ENCODE measurements at regions not wholly inside any gene's neighbourhood (a gene's known extent, or its start where the extent isn't known, plus 50 kb on each side); places are given as distances from the start of the nearest gene placed in this dataset.

DNA sequence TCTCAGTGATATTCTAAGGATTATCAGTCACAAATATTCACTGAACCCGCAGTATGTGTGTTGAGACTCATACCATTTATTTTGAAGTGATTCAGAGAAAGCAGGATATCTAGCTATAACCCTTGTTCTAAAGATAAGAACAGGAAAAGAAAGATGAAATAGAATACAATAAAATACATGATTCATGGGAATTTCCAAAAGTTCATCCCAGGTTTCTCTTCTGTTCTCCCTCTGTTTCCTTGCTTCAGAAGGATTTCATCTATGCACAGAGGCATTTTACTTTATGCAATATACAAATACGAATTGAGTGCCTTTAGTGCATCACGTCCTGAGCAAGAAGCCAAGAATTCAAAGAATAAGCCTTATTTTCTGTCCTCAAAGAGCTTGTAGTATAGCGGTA lies 274.4 kb upstream of the GPC6 start:
- TF ChIP-seq, protein P1, sequence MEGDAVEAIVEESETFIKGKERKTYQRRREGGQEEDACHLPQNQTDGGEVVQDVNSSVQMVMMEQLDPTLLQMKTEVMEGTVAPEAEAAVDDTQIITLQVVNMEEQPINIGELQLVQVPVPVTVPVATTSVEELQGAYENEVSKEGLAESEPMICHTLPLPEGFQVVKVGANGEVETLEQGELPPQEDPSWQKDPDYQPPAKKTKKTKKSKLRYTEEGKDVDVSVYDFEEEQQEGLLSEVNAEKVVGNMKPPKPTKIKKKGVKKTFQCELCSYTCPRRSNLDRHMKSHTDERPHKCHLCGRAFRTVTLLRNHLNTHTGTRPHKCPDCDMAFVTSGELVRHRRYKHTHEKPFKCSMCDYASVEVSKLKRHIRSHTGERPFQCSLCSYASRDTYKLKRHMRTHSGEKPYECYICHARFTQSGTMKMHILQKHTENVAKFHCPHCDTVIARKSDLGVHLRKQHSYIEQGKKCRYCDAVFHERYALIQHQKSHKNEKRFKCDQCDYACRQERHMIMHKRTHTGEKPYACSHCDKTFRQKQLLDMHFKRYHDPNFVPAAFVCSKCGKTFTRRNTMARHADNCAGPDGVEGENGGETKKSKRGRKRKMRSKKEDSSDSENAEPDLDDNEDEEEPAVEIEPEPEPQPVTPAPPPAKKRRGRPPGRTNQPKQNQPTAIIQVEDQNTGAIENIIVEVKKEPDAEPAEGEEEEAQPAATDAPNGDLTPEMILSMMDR (IDR thresholded peaks at IDR 0.05), result no peak
- no peak for TF ChIP-seq POLR2A (IDR thresholded peaks at IDR 0.05)
- TF ChIP-seq POLR2AphosphoS5 (IDR thresholded peaks at IDR 0.05), result no peak
